ENCODE measurements at regions not wholly inside any gene's neighbourhood (a gene's known extent, or its start where the extent isn't known, plus 50 kb on each side); places are given as distances from the start of the nearest gene placed in this dataset.

GRCh38 chr18:8458546-8459215, 150.6 kb upstream of the RAB12 start:
- Histone ChIP-seq H3K4me2 (no peak overlapping the region), H3K36me3 (no peaks in the 10 kb centered on the region), H3K9me3 (no peaks in the 10 kb centered on the region), H3K9ac (no peak overlapping the region), H4K20me1 (no peaks in the 10 kb centered on the region), H3K4me3 (no peak overlapping the region), H3K4me1 (0 out of 2 replicates have a peak, but pooled peaks cover 6% of the 10 kb centered on the region), H3K27ac (no peak overlapping the region), H3K27me3 (no peaks in the 10 kb centered on the region)
- no peak for TF ChIP-seq Cebpa-rat (IDR thresholded peaks at IDR 0.05)

GRCh38 chr18:8460748-8461147, 148.5 kb upstream of the RAB12 start:
- Histone ChIP-seq H3K27me3 (no peaks in the 10 kb centered on the region), H3K9ac (no peak overlapping the region)
- TF ChIP-seq Cebpa-rat (IDR thresholded peaks at IDR 0.05), result no peak

GRCh38 chr18:8461544-8461943, 147.7 kb upstream of the RAB12 start:
- no peaks in the 10 kb centered on the region for H3K4me1 ChIP-seq
- H3K27ac ChIP-seq, result no peak overlapping the region
- no peaks in the 10 kb centered on the region for H3K9me3 ChIP-seq
- H3K4me3 ChIP-seq, result no peak overlapping the region
- no peak overlapping the region for H3K4me2 ChIP-seq
- H4K20me1 ChIP-seq, result no peaks in the 10 kb centered on the region
- no peak overlapping the region for H3K9ac ChIP-seq
- no peak for TF ChIP-seq Cebpa-rat (IDR thresholded peaks at IDR 0.05)
- no peaks in the 10 kb centered on the region for H3K36me3 ChIP-seq
- no peaks in the 10 kb centered on the region for H3K27me3 ChIP-seq

More at GRCh38 chr18:8460748-8461147, 148.5 kb upstream of the RAB12 start:
- H3K9me3 ChIP-seq, result no peaks in the 10 kb centered on the region
- H3K4me1 ChIP-seq, result 0 out of 2 replicates have a peak, but pooled peaks cover 3% of the 10 kb centered on the region
- H3K4me2 ChIP-seq, result no peak overlapping the region
- no peaks in the 10 kb centered on the region for H4K20me1 ChIP-seq
- no peaks in the 10 kb centered on the region for H3K36me3 ChIP-seq
- H3K27ac ChIP-seq, result no peak overlapping the region
- H3K4me3 ChIP-seq, result no peak overlapping the region

GRCh38 chr18:8462651-8463185, 146.5 kb upstream of the RAB12 start:
- H3K4me2 ChIP-seq, result no peak overlapping the region

DNA sequence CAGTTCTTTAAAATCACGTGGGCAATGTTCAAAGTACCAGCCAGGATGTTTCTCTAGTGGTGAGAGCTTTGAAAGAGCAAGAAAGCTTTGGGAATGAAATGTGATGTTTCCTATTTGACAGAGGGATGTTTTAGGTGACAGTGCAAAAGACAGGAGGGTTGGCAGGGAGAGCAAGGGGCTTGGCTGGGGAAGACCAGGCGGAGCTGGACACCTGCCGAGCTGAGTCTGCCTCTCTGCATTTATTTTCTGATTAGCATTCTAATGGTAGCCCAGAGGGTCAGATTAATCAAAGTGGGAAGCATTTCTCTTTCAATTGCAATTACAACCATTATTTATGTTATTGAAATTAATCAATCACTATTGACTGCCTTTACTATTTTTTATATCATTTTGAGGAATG, 145.4 kb upstream of the RAB12 start:
- Histone ChIP-seq H3K27me3 (no peaks in the 10 kb centered on the region), H4K20me1 (no peaks in the 10 kb centered on the region), H3K4me2 (no peak overlapping the region), H3K9me3 (no peaks in the 10 kb centered on the region), H3K4me1 (0 out of 2 replicates have a peak, but pooled peaks cover under 1% of the 10 kb centered on the region), H3K9ac (no peak overlapping the region), H3K4me3 (no peak overlapping the region), H3K27ac (no peak overlapping the region), H3K36me3 (no peaks in the 10 kb centered on the region)
- TF ChIP-seq Cebpa-rat (IDR thresholded peaks at IDR 0.05), result no peak

More at GRCh38 chr18:8462651-8463185, 146.5 kb upstream of the RAB12 start:
- H3K27me3 ChIP-seq, result no peaks in the 10 kb centered on the region
- H4K20me1 ChIP-seq, result no peaks in the 10 kb centered on the region
- no peaks in the 10 kb centered on the region for H3K9me3 ChIP-seq
- no peak overlapping the region for H3K9ac ChIP-seq
- no peak overlapping the region for H3K27ac ChIP-seq
- no peak for TF ChIP-seq Cebpa-rat (IDR thresholded peaks at IDR 0.05)
- H3K4me1 ChIP-seq, result no peaks in the 10 kb centered on the region
- no peak overlapping the region for H3K4me3 ChIP-seq
- no peaks in the 10 kb centered on the region for H3K36me3 ChIP-seq

- H3K27ac ChIP-seq, result no peak overlapping the region
- TF ChIP-seq Cebpa-rat (IDR thresholded peaks at IDR 0.05), result no peak
- no peak overlapping the region for H3K9ac ChIP-seq
- no peaks in the 10 kb centered on the region for H4K20me1 ChIP-seq
- peaks cover 5% of the 10 kb centered on the region; the same call in 1 of the 2 replicates for H3K4me1 ChIP-seq
- H3K4me2 ChIP-seq, result no peak overlapping the region
- H3K27me3 ChIP-seq, result no peaks in the 10 kb centered on the region
- no peaks in the 10 kb centered on the region for H3K36me3 ChIP-seq
- no peak overlapping the region for H3K4me3 ChIP-seq
- no peaks in the 10 kb centered on the region for H3K9me3 ChIP-seq
These were observed 141.0 kb upstream of the RAB12 start for GRCh38 chr18:8468191-8468590.

DNA sequence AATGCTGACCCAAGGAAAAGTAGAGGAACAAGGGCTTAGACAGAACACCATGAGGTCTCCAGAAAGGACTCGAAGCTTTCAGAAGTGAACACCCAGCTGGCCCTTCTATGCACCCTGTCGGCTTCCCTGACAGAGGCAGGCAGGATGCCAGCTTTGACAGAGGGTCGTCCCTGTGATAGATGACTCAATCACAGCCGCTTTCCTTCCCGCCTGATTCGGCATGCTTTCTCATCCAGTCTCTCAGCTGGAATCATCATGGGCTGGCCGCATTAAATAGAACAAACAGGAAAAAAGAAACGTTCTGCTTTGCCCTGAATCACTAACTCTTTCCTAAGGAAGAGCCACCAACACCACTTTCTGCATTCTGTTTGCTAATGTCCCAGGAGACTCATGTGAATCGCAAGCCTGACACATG, 140.3 kb upstream of the RAB12 start:
- H3K4me3 ChIP-seq, result no peak overlapping the region
- H3K27me3 ChIP-seq, result no peaks in the 10 kb centered on the region
- no peaks in the 10 kb centered on the region for H3K9me3 ChIP-seq
- no peak overlapping the region for H3K4me2 ChIP-seq
- no peak overlapping the region for H3K9ac ChIP-seq
- no peaks in the 10 kb centered on the region for H3K36me3 ChIP-seq
- H3K27ac ChIP-seq, result no peak overlapping the region
- no peaks in the 10 kb centered on the region for H4K20me1 ChIP-seq
- peaks cover 5% of the 10 kb centered on the region; the same call in 1 of the 2 replicates for H3K4me1 ChIP-seq
- no peak for TF ChIP-seq Cebpa-rat (IDR thresholded peaks at IDR 0.05)

DNA sequence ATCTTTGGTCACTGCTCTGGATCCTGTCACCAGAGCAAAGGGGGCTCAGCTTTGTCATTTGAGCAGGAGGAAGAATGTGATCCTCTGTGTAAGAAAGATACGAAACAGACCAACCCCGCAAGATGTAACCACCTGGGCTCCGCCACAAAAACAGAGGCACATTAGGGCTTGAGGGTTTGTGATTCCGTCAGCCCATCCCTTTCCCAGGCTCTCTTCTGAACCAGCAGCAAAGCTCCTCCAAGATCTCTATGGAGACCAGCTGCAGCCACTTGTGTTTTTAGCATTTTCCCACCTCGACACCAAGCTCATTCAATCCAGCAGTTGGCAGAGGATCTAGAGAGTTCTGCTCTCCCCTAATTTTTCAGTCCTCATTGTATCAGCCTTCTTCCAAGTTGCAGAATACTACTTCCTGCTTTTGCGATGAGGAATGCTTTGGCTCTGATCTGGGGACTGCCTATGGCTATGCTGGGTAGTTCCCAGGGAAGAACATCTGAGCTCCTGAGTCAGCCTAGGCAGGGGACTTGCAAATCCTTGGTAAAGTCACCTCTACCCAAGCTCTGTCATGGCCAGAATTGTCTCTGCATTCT, 139.6 kb upstream of the RAB12 start:
- Histone ChIP-seq H3K27ac (no peak overlapping the region), H3K4me3 (no peak overlapping the region), H3K9me3 (no peaks in the 10 kb centered on the region), H3K36me3 (no peaks in the 10 kb centered on the region), H3K27me3 (no peaks in the 10 kb centered on the region), H3K4me1 (peaks cover 5% of the 10 kb centered on the region; the same call in 1 of the 2 replicates), H4K20me1 (no peaks in the 10 kb centered on the region), H3K4me2 (no peak overlapping the region), H3K9ac (no peak overlapping the region)
- no peak for TF ChIP-seq Cebpa-rat (IDR thresholded peaks at IDR 0.05)

DNA sequence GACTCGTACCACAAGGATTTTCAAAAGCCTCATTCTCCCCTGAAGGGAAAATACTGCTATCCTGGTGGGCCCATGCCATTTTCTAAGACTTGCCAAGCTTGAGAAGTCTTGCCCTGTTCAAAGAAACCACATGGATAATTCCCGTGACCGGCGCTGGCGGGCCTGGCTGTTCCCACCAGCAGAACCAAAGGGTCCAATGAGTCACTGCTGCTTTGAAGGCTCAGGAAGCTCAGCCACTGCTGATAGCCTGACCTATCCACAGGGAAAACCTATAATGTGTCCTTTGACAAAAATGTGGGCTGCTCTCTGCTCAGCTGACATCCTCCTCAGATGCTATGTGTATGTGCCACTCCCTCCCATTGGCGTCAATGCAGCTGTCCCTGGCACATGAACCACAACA, 137.9 kb upstream of the RAB12 start:
- H3K27ac ChIP-seq, result no peak overlapping the region
- no peak for TF ChIP-seq Cebpa-rat (IDR thresholded peaks at IDR 0.05)
- peaks cover 5% of the 10 kb centered on the region; the same call in 1 of the 2 replicates for H3K4me1 ChIP-seq
- H4K20me1 ChIP-seq, result no peaks in the 10 kb centered on the region
- no peaks in the 10 kb centered on the region for H3K36me3 ChIP-seq
- H3K4me3 ChIP-seq, result no peak overlapping the region
- H3K4me2 ChIP-seq, result no peak overlapping the region
- no peaks in the 10 kb centered on the region for H3K27me3 ChIP-seq
- H3K9ac ChIP-seq, result no peak overlapping the region
- H3K9me3 ChIP-seq, result no peaks in the 10 kb centered on the region

DNA sequence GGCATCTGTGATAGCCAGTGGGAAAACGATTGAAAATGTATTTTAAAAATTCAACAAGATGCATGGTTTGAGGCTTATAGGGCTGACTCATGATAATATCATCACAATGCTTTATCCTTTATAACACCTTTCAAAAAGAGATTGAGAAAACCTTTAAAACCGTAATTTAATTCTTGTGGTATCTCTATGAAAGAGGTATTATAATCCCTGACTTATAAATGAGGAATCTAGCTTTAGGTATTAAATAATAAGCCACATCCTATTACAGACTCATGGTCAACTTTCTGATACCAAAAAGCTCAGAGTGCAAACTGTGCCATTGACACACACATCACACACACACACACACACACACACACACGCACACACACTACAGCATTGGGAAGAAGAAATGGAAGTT, 134.6 kb upstream of the RAB12 start:
- Histone ChIP-seq H3K36me3 (no peaks in the 10 kb centered on the region), H4K20me1 (no peaks in the 10 kb centered on the region), H3K27me3 (no peaks in the 10 kb centered on the region), H3K9ac (no peak overlapping the region), H3K9me3 (no peaks in the 10 kb centered on the region), H3K27ac (no peak overlapping the region), H3K4me3 (no peak overlapping the region), H3K4me2 (no peak overlapping the region), H3K4me1 (no peaks in the 10 kb centered on the region)
- no peak for TF ChIP-seq Cebpa-rat (IDR thresholded peaks at IDR 0.05)
